ENCODE measurements at regions not wholly inside any gene's neighbourhood (a gene's known extent, or its start where the extent isn't known, plus 50 kb on each side); places are given as distances from the start of the nearest gene placed in this dataset.
"Not testable (repeated sequence)": the region's sequence is repeated elsewhere in the genome, so short reads cannot be mapped to it uniquely, and the experiment has no call there.

DNA sequence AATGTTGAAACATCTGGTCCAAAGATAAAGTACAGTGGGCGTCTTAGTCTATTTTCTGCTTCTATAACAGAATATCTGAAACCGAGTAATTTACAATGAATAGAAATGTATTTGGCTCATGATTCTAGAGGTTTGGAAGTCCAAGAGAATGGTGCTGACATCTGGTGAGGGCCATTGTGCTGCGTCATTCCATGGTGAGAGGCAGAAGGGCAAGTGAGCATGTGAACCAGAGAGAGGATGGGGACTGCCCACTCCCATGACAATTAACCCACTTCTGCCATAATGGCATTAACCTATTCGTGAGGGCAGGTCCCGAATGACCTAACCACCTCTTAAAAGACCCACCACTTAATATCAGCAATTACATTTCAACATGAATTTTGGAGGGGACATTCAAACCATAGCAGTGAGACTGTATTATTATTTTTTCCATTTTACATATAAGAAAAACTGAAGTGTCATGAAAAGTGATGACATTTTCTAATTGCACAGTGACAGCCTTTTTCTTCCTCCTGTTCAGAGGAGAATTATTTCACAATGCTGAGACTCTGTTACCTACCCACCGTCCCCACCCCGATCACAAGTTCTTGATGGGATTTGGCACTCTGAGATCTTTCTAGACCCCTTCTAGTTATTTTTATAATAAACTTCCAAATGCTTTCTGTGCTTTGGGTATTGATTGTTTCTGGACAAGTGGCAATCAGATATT, 238.8 kb downstream of the RPLP1 start:
- no peak for DNase-seq

DNA sequence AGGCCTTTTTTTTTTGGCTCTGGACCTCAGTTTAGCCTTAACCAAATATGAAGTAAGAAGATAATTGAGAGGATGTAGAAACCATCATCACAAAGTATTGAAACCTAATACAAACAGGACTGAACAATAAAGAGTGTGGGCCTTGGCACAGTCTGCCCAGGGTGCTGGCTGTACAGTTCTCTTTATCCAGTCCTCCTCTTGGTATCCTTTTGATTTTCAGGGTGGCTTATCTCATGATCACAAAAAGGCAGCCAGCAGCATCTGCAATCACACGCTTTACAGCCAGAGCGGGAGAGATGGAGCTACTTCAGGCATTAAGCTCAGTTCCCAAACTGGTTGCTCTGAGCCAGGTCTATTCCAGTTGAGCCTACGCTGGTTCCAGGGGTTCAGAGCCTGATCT, 239.7 kb downstream of the RPLP1 start:
- no peak for DNase-seq

DNA sequence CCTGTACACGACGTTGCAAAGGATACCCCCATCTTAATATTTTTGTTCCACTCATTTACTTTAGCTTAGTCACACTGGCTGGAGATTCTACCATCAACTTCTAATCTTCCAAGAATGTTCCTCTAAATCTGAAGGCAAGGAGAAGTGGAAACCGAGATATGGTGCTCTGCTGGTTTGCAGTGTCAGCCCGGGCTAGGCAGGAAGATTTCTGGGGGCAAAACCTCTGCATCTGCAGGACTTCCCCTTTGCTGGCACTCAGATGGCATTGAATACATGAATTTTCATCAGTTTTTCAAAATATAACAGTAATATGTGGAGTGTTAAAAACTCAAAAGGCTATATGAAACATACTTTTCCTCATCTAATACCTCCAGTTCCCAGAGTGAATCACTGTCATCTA, 240.4 kb downstream of the RPLP1 start:
- DNase-seq, result no peak

DNA sequence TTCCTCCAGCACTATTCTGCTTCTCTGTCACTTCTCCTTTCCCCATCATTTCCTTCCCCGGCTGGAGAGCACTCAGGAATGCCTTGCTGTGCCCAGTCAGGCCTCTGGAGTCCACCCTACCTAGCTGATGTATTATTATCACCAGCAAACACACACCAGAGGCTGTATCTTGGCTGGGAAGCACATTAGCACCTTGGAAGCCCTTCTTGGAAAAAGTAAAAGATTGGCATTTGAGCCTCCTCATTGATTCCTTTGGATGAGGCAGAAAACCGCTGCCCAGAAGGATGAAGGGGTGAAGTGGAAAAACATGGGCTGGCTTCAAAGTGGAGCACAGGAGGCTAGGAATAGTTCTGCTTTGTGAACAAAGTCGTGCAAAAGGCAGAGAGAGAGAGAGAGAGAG, 244.3 kb downstream of the RPLP1 start:
- no peak for DNase-seq

DNA sequence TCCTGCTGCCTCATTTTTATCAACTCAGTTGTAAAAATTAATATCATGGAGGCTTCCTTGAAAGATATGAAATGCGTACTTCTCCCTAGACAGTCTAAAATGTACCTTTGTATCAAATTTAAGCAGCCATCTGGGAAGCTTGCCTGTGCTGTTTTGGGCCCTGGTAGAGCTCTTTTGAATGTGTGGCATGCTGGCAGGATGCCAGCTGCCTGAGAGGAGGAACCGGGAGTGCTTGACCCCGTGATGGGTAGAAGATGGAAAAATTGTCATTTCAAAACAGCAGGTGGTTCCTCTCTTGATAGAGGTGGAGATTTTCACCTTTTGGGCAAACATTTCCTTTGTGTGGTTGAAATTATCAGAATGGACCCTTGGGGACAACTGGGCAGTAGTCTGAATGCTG, 245.3 kb downstream of the RPLP1 start:
- no peak for DNase-seq

DNA sequence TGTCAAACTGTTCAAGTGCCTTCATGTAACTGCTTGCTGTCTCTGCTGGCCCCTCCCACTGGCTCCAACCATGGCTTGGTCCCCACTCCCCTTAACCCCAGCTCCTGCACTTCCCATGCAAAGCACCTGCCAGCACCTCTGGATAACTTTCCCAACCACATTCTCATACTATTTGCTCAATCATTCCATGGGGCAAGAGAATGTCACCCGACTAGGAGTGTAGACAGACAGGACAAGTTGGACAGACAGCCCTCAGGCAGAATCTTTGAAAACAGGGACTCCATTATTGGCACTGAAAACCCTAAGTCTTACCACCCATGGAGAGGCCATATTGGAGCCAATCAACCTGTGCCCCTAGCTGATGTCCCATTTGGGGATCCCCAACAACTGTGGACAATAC, 246.5 kb downstream of the RPLP1 start:
- no peak for DNase-seq

DNA sequence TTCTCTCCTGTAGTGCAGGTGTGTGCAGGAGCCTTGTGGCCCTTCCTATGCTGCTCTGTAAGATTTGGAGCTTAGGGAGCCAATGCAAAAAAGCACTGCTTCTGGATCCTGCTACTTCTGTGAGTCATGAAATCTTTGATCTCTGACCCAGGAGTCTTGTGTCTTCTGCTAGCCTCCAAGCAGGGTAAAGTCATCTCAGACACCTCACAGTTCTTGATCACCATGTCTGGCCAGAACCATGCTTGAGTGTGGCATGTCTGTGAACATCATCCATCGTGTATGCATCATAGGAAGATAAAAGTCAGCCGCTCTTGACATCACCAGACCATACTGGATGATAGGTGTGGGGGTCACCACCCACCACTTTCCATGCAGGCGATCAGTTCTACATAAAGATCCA, 247.8 kb downstream of the RPLP1 start:
- no peak for DNase-seq

DNA sequence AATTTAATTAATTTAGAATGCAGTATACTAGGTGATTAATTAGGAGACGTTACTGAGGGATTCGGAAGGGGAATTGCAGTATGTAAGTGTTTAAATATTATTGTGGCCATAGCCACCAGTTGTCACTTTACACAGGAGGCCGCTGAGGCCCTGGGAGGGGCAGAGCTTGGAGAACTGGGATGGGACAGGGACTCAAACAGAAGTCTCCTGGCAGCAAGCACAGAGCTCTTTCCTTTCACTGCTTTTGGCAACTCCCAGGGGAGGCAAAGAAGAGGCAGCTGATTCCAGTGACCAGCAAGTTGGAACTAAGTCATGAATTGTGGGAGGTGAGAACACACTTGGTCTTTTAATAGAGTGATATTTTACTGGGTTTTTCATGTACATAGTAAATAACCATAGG, 248.6 kb downstream of the RPLP1 start:
- no peak for DNase-seq

DNA sequence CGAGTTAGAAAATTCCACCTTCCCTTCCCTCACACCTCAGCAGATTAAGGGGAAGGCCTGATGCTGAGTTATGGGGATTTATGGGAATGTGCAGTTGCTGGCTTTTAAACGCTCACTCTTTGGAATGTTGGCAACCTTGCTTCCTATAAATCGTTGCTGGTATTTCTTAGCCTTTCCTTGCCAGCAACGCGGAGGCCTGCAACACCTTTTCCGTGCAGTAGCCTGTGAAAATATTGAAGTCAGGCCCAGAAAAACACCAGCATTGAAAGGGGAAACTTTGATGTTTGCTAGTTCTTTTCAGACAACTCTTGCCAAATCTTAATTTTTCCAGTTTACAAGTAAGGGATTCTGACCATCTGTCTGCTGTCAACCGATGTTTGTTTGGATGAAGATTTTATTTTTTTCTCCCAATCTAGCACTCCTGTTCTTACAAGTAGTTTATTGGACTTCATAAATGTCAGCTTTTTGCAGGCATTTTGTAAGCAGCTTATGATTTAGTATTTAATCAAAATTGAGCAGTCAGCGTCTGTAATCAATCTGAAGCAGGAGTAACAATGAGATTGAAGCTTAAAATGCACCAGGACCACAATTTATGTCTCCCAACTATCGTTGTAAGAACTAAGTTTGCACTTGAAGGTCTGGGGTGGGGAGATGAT, 251.0 kb downstream of the RPLP1 start:
- no peak for DNase-seq

DNA sequence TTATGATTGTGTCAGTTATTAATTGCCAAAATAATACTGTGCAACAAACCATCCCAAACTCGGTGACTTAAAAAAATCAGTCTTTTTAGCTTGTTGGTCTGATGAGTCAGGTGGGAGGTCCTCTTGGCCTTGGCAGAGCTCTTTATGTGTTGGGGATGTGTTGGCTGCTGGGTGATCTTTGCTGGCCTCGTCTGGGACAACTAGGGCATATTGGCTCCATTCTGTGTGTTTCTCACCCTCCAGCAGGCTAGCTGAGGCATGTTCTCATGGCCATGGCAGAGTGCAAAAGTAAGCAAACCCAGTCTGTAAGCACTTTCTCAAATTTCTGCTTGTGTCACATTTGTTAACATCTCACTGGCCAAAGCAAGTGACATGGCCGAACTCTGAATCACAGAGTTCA, 251.6 kb downstream of the RPLP1 start:
- DNase-seq, result no peak

DNA sequence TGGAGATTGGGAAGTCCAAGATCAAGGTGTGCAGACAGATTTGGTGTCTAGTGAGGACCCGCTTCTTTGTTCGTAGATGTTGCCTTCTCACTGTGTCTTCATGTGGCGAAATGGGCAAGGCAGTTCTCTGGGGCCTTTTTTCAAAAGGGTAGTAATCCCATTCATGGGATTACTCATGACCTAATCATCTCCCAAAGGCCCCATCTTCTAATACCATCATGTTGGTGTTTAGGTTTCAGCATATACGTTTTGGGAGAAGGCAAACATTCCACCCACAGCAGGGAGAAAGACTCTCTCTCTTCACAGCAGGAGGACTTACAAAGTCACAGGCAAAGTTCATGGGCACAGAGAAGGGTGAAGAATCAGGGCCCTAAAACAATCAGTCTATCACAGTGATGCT, 252.1 kb downstream of the RPLP1 start:
- DNase-seq, result no peak

DNA sequence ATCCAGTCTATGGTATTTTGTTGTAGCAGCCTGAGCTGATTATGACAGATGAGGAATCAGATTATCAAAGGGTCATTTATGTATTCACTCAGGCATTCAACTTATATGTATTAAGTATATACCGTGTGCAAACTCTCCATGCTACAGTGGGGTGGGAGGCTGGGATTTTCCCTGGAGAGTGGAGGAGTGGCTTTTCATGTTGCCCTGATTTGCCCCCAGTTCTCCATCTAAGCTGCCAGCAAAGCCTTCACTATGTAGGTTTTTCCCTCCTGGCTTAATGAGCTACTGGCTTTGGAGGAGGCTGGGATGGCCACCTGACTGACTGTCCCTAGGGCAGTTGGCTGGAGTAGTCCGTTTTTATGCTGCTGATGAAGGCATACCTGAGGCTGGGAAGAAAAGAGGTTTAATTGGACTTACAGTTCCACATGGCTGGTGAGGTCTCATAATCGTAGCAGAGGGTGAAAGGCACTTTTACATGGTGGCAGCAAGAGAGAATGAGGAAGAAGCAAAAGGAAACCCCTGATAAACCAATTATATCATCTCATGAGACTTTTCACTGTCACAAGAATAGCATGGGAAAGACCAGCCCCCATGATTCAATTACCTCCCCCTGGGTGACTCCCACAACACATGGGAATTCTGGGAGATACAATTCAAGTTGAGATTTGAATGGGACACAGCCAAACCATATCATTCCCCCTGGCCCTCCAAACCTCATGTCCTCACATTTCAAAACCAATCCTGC, 253.9 kb downstream of the RPLP1 start:
- no peak for DNase-seq

DNA sequence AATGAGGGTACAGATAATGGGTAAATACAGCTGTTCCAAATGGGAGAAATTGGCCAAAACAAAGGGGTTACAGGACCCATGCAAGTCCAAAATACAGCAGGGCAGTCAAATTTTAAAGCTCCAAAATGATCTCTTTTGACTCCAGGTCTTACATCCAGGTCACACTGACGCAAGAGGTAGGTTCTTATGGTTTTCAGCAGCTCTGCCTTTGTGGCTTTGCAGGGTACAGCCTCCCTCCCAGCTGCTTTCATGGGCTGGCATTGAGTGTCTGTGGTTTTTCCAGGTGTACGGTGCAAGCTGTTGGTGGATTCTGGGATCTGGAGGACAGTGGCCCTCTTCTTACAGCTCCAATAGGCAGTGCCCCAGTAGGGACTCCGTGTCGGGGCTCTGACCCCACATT, 254.6 kb downstream of the RPLP1 start:
- not testable (repeated sequence) for DNase-seq

DNA sequence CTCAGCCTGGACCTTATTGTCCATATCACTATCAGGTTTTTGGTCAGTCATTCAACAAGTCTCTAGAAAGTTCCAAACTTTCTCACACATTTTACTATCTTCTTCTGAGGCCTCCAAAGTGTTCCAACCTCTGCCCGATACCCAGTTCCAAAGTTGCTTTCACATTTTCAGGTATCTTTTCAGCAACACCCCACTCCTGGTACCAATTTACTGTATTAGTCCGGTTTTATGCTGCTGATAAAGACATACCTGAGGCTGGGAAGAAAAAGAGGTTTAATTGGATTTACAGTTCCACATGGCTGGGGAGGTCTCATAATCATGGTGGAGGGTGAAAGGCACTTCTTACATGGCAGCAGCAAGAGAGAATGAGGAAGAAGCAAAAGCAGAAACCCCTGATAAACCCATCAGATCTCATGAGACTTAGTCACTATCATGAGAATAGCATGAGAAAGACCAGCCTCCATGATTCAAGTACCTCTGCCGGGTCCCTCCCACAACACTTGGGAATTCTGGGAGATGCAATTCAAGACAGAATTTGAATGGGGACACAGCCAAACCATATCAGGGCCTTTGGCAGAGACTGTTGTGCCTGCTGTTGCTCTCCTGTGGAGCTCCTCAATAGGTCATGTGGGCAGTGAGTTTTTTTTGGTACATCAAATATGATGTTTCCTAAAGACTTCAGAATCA, 256.0 kb downstream of the RPLP1 start:
- DNase-seq, result not testable (repeated sequence)

DNA sequence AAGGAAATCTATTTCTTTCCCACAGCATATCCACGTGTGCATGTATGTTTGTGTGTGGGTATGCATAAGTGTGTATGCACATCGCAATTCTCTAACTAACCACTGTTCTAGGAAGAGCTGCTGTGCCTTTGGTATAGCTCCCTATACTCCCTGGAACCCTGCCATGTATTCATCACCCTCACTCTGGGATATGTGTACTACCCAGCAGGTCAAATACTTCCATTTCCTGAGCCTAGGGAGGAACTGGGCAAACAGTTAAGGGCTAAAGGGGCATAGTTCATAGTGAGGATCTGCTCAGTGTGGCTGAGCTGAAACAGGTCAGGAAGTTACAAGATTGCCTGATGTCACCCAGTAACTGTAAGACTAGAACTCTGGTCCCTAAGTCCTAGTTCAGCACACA, 260.4 kb downstream of the RPLP1 start:
- no peak for DNase-seq

DNA sequence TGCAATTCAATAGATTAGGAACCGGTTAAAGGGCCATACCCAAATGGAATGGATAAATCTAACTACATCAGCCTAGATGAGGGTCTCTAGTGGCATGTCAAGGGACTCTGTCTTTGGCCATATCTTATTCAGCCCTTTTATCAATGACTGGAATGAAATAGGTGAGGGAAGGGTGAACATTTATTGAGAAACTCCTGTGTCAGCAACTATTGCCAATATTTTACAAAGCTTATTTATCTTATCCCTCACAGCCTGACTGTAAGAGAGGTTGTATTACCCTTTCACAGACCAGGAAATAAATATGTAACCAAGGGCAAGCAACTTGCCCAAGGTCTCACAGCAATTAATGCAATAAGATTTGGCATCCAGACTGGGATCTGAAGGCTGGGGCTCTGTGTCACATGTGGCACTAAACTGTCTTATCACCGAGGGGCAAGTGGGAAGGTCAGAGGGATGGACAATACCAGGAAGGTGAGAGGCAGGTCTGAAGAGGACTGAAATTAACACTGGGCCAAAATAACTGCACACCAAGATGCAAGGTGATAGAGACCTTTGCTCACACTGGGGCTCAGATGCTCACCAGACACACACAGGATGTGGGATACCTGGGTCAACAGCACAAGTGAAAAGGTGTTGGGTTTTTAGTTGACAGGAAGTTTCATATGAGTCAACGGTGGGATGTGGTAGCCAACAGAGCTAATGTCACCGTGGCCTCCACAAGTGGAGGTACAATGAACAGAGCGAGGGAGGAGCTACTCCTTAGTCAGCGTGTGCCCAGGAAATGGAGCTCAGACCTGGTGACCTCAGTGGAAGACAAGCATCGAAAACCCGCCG, 261.3 kb downstream of the RPLP1 start:
- DNase-seq, result peak; percentile 58

DNA sequence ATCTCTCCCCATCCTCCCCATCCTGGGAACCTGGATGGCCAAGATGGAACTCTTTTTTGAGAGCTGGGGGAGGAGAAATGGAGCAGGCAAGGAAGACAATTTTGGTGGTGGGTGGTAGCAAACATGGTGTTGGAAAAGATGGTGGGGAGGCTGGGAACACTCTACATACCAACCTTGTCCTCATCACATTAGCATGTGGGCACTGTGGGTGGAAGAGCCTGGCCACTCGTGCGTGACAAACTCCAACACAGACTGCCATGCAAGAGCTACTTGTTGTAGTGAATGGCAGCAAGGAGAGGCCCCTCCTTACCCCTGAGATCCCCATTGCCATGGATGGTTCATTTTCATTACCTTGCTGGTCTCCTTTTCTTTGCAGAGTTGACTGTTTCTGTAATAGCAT, 262.6 kb downstream of the RPLP1 start:
- no peak for DNase-seq

DNA sequence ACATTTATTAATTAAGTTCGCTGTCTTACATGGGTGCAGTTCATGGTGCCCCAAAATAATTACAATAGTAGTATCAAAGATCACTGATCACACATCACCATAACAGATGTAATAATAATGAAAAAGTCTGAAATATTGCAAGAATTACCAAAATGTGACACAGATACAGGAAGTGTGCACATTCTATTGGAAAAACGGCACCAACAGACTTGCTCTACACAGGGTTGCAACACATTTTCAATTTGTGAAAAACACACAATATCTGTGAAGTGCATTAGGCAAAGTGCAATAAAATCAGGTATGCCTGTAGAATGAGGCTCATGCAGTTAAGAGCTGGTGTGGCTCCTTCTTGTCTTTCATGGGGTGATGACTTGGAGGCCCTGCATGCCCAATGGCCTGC, 265.8 kb downstream of the RPLP1 start:
- no peak for DNase-seq

DNA sequence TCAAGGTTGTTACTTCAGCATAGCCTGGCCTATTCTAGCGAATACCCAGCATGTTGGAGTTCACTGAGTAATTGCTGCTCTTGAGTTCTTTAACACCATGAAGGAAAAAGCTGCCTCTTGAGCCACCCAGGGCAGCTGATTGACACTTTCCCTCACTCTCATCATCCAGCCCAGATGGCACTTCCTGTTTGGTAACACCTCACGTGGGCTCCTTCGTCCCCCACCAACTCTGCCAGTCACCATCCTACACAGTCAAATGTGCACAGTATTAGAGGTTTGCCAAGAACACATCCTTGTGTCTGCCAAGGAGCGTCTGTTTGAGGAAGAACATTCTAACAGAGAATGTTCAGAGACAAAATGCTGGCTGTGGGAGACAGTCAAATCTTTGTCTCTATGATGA, 266.3 kb downstream of the RPLP1 start:
- DNase-seq, result no peak

DNA sequence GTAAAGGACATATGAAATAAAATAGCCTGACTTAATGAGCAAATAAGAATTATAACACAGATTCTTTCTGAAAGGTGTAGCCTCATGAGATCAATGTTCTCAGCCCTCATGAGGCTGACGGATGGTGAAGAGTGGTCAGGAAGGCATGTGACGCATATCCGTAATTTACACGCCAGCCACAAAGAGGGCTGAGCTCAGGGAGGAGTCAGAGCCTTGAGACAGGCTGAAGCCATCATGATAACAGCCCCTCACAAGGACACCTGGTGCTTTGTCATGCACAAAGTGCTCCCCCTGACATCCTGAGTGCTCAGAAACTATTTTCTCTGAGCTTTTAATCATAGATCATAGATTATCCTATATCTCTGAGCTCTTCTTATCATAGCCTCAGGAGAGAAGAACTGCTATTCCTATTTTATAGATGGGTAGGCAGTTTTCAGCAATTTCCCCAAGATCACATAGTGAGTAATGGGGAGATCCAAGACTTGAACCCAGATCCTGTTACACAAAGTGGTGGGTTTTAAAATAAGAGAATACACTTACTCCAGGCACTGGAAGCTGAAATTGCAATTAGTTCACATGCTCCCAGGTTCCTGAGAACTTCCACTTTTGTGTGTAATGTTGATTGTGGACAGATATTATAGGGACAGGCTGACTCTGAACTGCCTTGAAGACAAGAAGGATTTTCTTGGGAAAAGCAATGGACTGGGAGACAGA, 267.1 kb downstream of the RPLP1 start:
- peak; percentile 57 for DNase-seq

DNA sequence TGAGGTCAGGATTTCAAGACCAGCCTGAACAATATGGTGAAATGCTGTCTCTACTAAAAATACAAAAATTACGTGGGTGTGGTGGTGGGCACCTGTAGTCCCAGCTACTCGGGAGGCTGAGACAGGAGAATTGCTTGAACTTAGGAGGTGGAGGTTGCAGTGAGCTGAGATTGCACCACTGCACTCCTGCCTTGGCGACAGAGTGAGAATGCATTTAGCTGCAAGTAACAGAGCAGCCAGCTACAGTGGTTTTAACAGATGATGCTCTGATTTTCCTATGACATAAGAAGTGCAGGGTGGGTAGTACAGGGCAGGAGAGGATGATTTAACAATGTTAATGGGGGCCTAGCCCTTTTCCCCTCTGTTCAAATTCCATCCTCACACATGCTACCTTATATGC, 267.9 kb downstream of the RPLP1 start:
- no peak for DNase-seq

DNA sequence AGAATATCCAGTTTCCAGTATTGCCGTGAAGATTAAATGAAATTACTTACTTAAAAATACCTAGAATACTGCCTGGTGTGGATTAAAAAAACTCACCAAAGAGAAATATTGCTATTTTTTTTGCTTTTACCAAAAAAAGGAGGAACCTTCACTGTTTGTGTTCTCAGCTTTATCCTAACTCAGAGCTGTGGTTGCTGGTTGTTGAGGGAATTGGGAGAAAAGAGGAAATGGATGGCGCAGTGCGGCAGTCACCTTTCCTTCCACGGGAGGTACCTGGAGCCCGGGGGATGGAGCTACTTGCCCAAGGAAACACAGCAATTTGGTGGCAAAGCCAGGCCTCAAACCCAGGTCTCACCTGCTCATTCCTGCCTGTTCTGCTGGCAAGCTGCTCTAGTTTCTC, 270.3 kb downstream of the RPLP1 start:
- no peak for DNase-seq

Measured in activated T-cell treated with anti-CD3 and anti-CD28 coated beads, Interleukin-2, amount 50 U/mL, for 1 hour (primary cell).